OCI-LY7 (cell line): ENCODE measurements at regions not wholly inside any gene's neighbourhood (a gene's known extent, or its start where the extent isn't known, plus 50 kb on each side); places are given as distances from the start of the nearest gene placed in this dataset.

Experiments used
- BruUV-seq: library from RNA; stranded (reverse); fragments of 400-500 nt; replicated peaks from 2 replicates; lab custom pipeline; 2021; lab: Mats Ljungman, UMichigan
- CTCF ChIA-PET: fragments of 300-600 bp; sonication (Branson Sonifier 250); formaldehyde crosslinking; loops from one replicate; lab custom pipeline; 2022; ENCODE audit warnings: antibody characterized with exemption; ENCODE audit not compliant: unreplicated experiment; lab: Charles Lee
- POLR2A ChIA-PET: fragments of 300-600 bp; sonication (Branson Sonifier 250); formaldehyde crosslinking; loops from one replicate; lab custom pipeline; 2022; ENCODE audit warnings: antibody characterized with exemption; lab: Charles Lee
- DNase-seq: peaks from one replicate; pipeline ENCODE4 v3.0.0-alpha.2; 2015; ENCODE audit warnings: low spot score
- H2AFZ ChIP-seq: fragments of 200-600 bp; sonication (generic), shearing (Covaris generic); 2 replicates; pipeline ENCODE4 v1.6.1; 2014; ENCODE audit warnings: mild to moderate bottlenecking, antibody characterized with exemption, low read length, moderate library complexity
- H3K27ac ChIP-seq: fragments of 200-600 bp; sonication (generic); 2 replicates; pipeline ENCODE4 v1.5.1; 2014; ENCODE audit warnings: mixed run types, low read depth, mild to moderate bottlenecking, moderate library complexity, low read length, inconsistent platforms; ENCODE audit not compliant: poor library complexity, severe bottlenecking
- H3K36me3 ChIP-seq: fragments of 200-600 bp; sonication (generic); 2 replicates; pipeline ENCODE4 v1.6.1; 2014; ENCODE audit warnings: mild to moderate bottlenecking, antibody characterized with exemption, low read length, moderate library complexity, mixed read lengths; ENCODE audit not compliant: insufficient read depth
- H3K4me1 ChIP-seq: fragments of 200-600 bp; sonication (generic); 2 replicates; pipeline ENCODE4 v1.5.1; 2014; ENCODE audit warnings: mild to moderate bottlenecking, low read length; ENCODE audit not compliant: insufficient read depth, poor library complexity, severe bottlenecking
- H3K4me2 ChIP-seq: fragments of 200-600 bp; sonication (generic); 2 replicates; pipeline ENCODE4 v1.6.1; 2014; ENCODE audit warnings: mild to moderate bottlenecking, low read length
- H3K4me3 ChIP-seq: fragments of 200-600 bp; sonication (generic); 2 replicates; pipeline ENCODE4 v1.5.1; 2014; ENCODE audit warnings: mild to moderate bottlenecking, low read depth, low read length; ENCODE audit not compliant: poor library complexity, severe bottlenecking
- H3K79me2 ChIP-seq: fragments of 200-600 bp; sonication (generic); 2 replicates; pipeline ENCODE4 v1.6.1; 2016; ENCODE audit warnings: low read depth, mild to moderate bottlenecking, low read length, moderate library complexity, mixed read lengths; ENCODE audit not compliant: insufficient read depth
- H3K9me2 ChIP-seq: fragments of 200-600 bp; sonication (generic); 2 replicates; pipeline ENCODE4 v1.6.1; 2016; ENCODE audit warnings: mild to moderate bottlenecking, low read length, mixed read lengths; ENCODE audit not compliant: insufficient read depth
- H3K9me3 ChIP-seq: fragments of 200-600 bp; sonication (generic); 2 replicates; pipeline ENCODE4 v1.6.1; 2014; ENCODE audit warnings: mild to moderate bottlenecking, mixed run types, low read length, mixed read lengths
- H4K20me1 ChIP-seq: fragments of 200-600 bp; sonication (generic); 2 replicates; pipeline ENCODE4 v1.6.1; 2014; ENCODE audit warnings: mild to moderate bottlenecking, antibody characterized with exemption, low read length, moderate library complexity, mixed read lengths; ENCODE audit not compliant: insufficient read depth
- CTCF ChIP-seq: fragments of 200-600 bp; sonication (generic); conservative IDR thresholded peaks from 2 replicates; pipeline ENCODE4 v1.5.1; 2014; ENCODE audit warnings: mild to moderate bottlenecking, antibody characterized with exemption, low read length, moderate library complexity, mixed read lengths
- EZH2phosphoT487 ChIP-seq: fragments of 200-600 bp; sonication (generic); IDR thresholded peaks from 2 replicates; pipeline ENCODE4 v1.6.1; 2018; ENCODE audit warnings: low read depth, borderline replicate concordance, mild to moderate bottlenecking, mixed run types, antibody characterized with exemption, low read length, moderate library complexity, mixed read lengths
- intact Hi-C: fragments of 100-400 bp; cut with micrococcal nuclease; formaldehyde crosslinking; loops from one replicate; pipeline ENCODE4 v1.10.0; 2022; ENCODE audit not compliant: unreplicated experiment

GRCh38 chr10:123597676-123598075 lies 68.5 kb upstream of the GPR26 start:
- H3K4me3 ChIP-seq: no peak overlapping the region
- no peaks in the 10 kb centered on the region for H3K79me2 ChIP-seq
- no peak for DNase-seq
- no peaks in the 10 kb centered on the region for H3K9me2 ChIP-seq
- ChIA-PET CTCF (interaction anchor here (0.8 kb wide), 1 partner anchor 573 kb away, joined by 3 read pairs; no protein-coding TSS in a partner anchor), POLR2A (no interaction called here)
- intact Hi-C loops: no loop called here
- H3K4me2 ChIP-seq: no peak overlapping the region
- no peaks in the 10 kb centered on the region for H3K4me1 ChIP-seq
- TF ChIP-seq CTCF (no peak), EZH2phosphoT487 (no peak)
- no peak overlapping the region for H2AFZ ChIP-seq
- H3K9me3 ChIP-seq: no peaks in the 10 kb centered on the region
- H3K36me3 ChIP-seq: no peaks in the 10 kb centered on the region
- no TSS peak for BruUV-seq
- no peak overlapping the region for H3K27ac ChIP-seq
- no peaks in the 10 kb centered on the region for H4K20me1 ChIP-seq

- Histone ChIP-seq H4K20me1 (no peaks in the 10 kb centered on the region), H3K27ac (no peak overlapping the region), H3K4me3 (no peak overlapping the region), H2AFZ (no peak overlapping the region), H3K9me3 (no peaks in the 10 kb centered on the region), H3K9me2 (no peaks in the 10 kb centered on the region), H3K4me1 (no peaks in the 10 kb centered on the region), H3K4me2 (no peak overlapping the region), H3K36me3 (no peaks in the 10 kb centered on the region), H3K79me2 (no peaks in the 10 kb centered on the region)
- DNase-seq: no peak
- intact Hi-C loops: no loop called here
- ChIA-PET POLR2A (interaction anchor here (0.7 kb wide), 1 partner anchor 1024 kb away, joined by 3 read pairs; no protein-coding TSS in a partner anchor), CTCF (interaction anchor here (0.5 kb wide), 1 partner anchor 20 kb away, joined by 3 read pairs; no protein-coding TSS in a partner anchor)
- no peak for TF ChIP-seq CTCF
- TF ChIP-seq EZH2phosphoT487: no peak
- BruUV-seq: no TSS peak
These were observed 66.7 kb upstream of the GPR26 start for GRCh38 chr10:123599366-123599849.

GRCh38 chr10:123600177-123600576 lies 66.0 kb upstream of the GPR26 start:
- Histone ChIP-seq H2AFZ (no peak overlapping the region), H3K9me2 (no peaks in the 10 kb centered on the region), H3K36me3 (no peaks in the 10 kb centered on the region), H3K4me1 (no peaks in the 10 kb centered on the region), H3K4me3 (no peak overlapping the region), H3K27ac (no peak overlapping the region), H3K79me2 (no peaks in the 10 kb centered on the region), H4K20me1 (no peaks in the 10 kb centered on the region), H3K9me3 (no peaks in the 10 kb centered on the region), H3K4me2 (no peak overlapping the region)
- no peak for TF ChIP-seq CTCF
- no peak for TF ChIP-seq EZH2phosphoT487
- DNase-seq: no peak
- no TSS peak for BruUV-seq
- ChIA-PET POLR2A (interaction anchor here (0.6 to 0.7 kb wide), 3 partner anchors 353 to 531 kb away, joined by 3 to 4 read pairs (median 3); no protein-coding TSS in a partner anchor), CTCF (no interaction called here)
- intact Hi-C loops: no loop called here
